Ovary (tissue), 7 donors: ENCODE measurements at regions not wholly inside any gene's neighbourhood (a gene's known extent, or its start where the extent isn't known, plus 50 kb on each side); places are given as distances from the start of the nearest gene placed in this dataset.

ENCODE experiments used
- DNase-seq, 5 donors: peaks; one replicate each; pipeline ENCODE4 v3.0.0-alpha.2; 2019 to 2020
- H3K27ac ChIP-seq, 2 donors: fragments of 200-600 bp; one replicate each; pipeline versions ENCODE4 v1.5.1 to v1.8.0; 2019 to 2022
- H3K27me3 ChIP-seq: fragments of 200-600 bp; one replicate; pipeline ENCODE4 v1.8.0; 2022
- H3K36me3 ChIP-seq: fragments of 200-600 bp; sonication (generic); one replicate; pipeline ENCODE4 v1.5.1; 2019
- H3K4me1 ChIP-seq: one replicate; pipeline ENCODE4 v1.8.1; 2013; ENCODE audit warnings: mild to moderate bottlenecking, moderate library complexity; ENCODE audit not compliant: insufficient read depth
- H3K4me3 ChIP-seq: fragments of 200-600 bp; sonication (generic); one replicate; pipeline ENCODE4 v1.5.1; 2017
- H3K9me3 ChIP-seq, 2 donors: fragments of 200-600 bp in 1 of 2; sonication (generic) in 1 of 2; one replicate each; pipeline versions ENCODE4 v1.5.1 to v1.8.1; 2013 to 2019; ENCODE audit warnings: mild to moderate bottlenecking in 1 of 2, moderate library complexity in 1 of 2
- CTCF ChIP-seq, 3 donors: fragments of 450-650 bp in 2 of 3; fragments of 200-600 bp in 1 of 3; IDR thresholded peaks; one replicate each; pipeline versions ENCODE4 v1.5.1 to v1.8.0; 2016 to 2022; ENCODE audit warnings: antibody characterized with exemption in 3 of 3, mild to moderate bottlenecking in 1 of 3
- EP300 ChIP-seq: sonication (generic); formaldehyde crosslinking; IDR thresholded peaks from one replicate; pipeline ENCODE4 v1.6.1; 2017; ENCODE audit warnings: antibody characterized with exemption
- POLR2A ChIP-seq: fragments of 450-650 bp; IDR thresholded peaks from one replicate; pipeline ENCODE4 v1.6.1; 2017; ENCODE audit warnings: antibody characterized with exemption, mild to moderate bottlenecking, moderate library complexity
- WGBS, 3 donors: extraction: QIAGEN DNeasy Blood & Tissue Kit in 1 of 3; methylation state at CpG; one replicate each; pipeline versions ENCODE4 v1.1.5 to v1.1.7; 2013 to 2017; 5-methylcytosine and 5-hydroxymethylcytosine counted together
- intact Hi-C, 4 donors: fragments of 100-400 bp; cut with DNase I; formaldehyde crosslinking; loops; one replicate each; pipeline versions ENCODE4 v1.11.0 to v1.15.1; 2022 to 2023
- donor health status: DM: no; HTN: no; CAD: no; lungs with moderate emphysema.
- donor health status: DM: no; HTN: no; CAD: no.
- donor health status: Bipolar disorder and iron deficiency.
- donor health status: DM: no; HTN: no; CAD: no.
- donor health status: DM: yes; HTN: yes; CAD: no.

GRCh38 chr4:171266671-171267070, 546.5 kb upstream of the GALNTL6 start:
- Histone ChIP-seq H3K27me3 (peaks cover 3% of the 10 kb centered on the region), H3K27ac (no peak overlapping the region), H3K4me3 (no peak overlapping the region), H3K9me3 (no peaks in the 10 kb centered on the region), H3K4me1 (no peaks in the 10 kb centered on the region), H3K36me3 (no peaks in the 10 kb centered on the region)
- no peak for DNase-seq
- intact Hi-C loops, result no loop called here
- 42 to 51% (median 44%) methylated on average over 6 of the region's 6 CpGs for WGBS, 3 donors
- TF ChIP-seq POLR2A, result no peak
- no peak for TF ChIP-seq CTCF (IDR thresholded peaks at IDR 0.05)
- TF ChIP-seq EP300, result no peak

- Histone ChIP-seq H3K27me3 (peaks cover 3% of the 10 kb centered on the region), H3K4me1 (no peaks in the 10 kb centered on the region), H3K9me3 (no peaks in the 10 kb centered on the region), H3K27ac (no peak overlapping the region), H3K36me3 (no peaks in the 10 kb centered on the region), H3K4me3 (no peak overlapping the region)
- intact Hi-C loops, result no loop called here
- no peak for DNase-seq
- TF ChIP-seq POLR2A (no peak), EP300 (no peak), CTCF (IDR thresholded peaks at IDR 0.05) (no peak)
- WGBS, 3 donors, result 58 to 69% (median 63%) methylated on average over 1 of the region's 1 CpG
Observed at GRCh38 chr4:171265190-171265818, 547.9 kb upstream of the GALNTL6 start.

- DNase-seq, result no peak
- intact Hi-C loops, result no loop called here
- H3K4me3 ChIP-seq, result no peak overlapping the region
- H3K9me3 ChIP-seq, result no peaks in the 10 kb centered on the region
- no peaks in the 10 kb centered on the region for H3K27me3 ChIP-seq
- TF ChIP-seq CTCF (IDR thresholded peaks at IDR 0.05), result no peak
- TF ChIP-seq EP300, result no peak
- TF ChIP-seq POLR2A, result no peak
- no peaks in the 10 kb centered on the region for H3K4me1 ChIP-seq
- H3K36me3 ChIP-seq, result no peaks in the 10 kb centered on the region
- H3K27ac ChIP-seq, result no peak overlapping the region
- 85 to 91% (median 85%) methylated on average over 3 of the region's 3 CpGs for WGBS, 3 donors
Observed at GRCh38 chr4:171256223-171256622, 557.0 kb upstream of the GALNTL6 start.

GRCh38 chr4:171246948-171247347, 566.3 kb upstream of the GALNTL6 start:
- Histone ChIP-seq H3K36me3 (no peaks in the 10 kb centered on the region), H3K4me3 (no peak overlapping the region), H3K27me3 (no peaks in the 10 kb centered on the region), H3K27ac (no peak overlapping the region), H3K4me1 (no peaks in the 10 kb centered on the region), H3K9me3 (no peaks in the 10 kb centered on the region)
- intact Hi-C loops, result no loop called here
- TF ChIP-seq EP300, result no peak
- TF ChIP-seq POLR2A, result no peak
- TF ChIP-seq CTCF (IDR thresholded peaks at IDR 0.05), result no peak
- DNase-seq, result no peak
